Endodermal cell (in vitro differentiated cells): ENCODE measurements at regions not wholly inside any gene's neighbourhood (a gene's known extent, or its start where the extent isn't known, plus 50 kb on each side); places are given as distances from the start of the nearest gene placed in this dataset.

Experiments used
- DNase-seq: peaks from one replicate; pipeline ENCODE4 v3.0.0-alpha.2; 2017
- H3K27ac ChIP-seq: 2 replicates; pipeline ENCODE4 v1.5.1; 2013; ENCODE audit warnings: mild to moderate bottlenecking, low read depth, low read length, moderate library complexity
- H3K27me3 ChIP-seq: 2 replicates; pipeline ENCODE4 v1.6.1; 2013; ENCODE audit warnings: mild to moderate bottlenecking, low read length, moderate library complexity; ENCODE audit not compliant: insufficient read depth, control insufficient read depth, poor library complexity, severe bottlenecking
- H3K36me3 ChIP-seq: 2 replicates; pipeline ENCODE4 v1.7.0; 2013; ENCODE audit warnings: mild to moderate bottlenecking, low read length, moderate library complexity; ENCODE audit not compliant: control insufficient read depth, insufficient read depth
- H3K4me1 ChIP-seq: one replicate; pipeline ENCODE4 v1.7.0; 2013; ENCODE audit warnings: low read length; ENCODE audit not compliant: control insufficient read depth, insufficient read depth
- H3K4me3 ChIP-seq: 2 replicates; pipeline ENCODE4 v1.5.1; 2013; ENCODE audit warnings: mild to moderate bottlenecking, low read length, moderate library complexity
- H3K9ac ChIP-seq: 2 replicates; pipeline ENCODE4 v1.6.1; 2013; ENCODE audit warnings: mild to moderate bottlenecking, low read length, moderate library complexity; ENCODE audit not compliant: poor library complexity, severe bottlenecking; ENCODE audit errors: extremely low read depth
- H3K9me3 ChIP-seq: 2 replicates; pipeline ENCODE4 v1.6.1; 2013; ENCODE audit warnings: mild to moderate bottlenecking, low read length, moderate library complexity; ENCODE audit not compliant: control insufficient read depth
- H3K27ac Mint-ChIP-seq: 2 replicates; pipeline ENCODE4 v1.8.0; 2020; ENCODE audit warnings: mixed read lengths
- H3K27me3 Mint-ChIP-seq: 2 replicates; pipeline ENCODE4 v1.8.0; 2021; ENCODE audit warnings: mild to moderate bottlenecking, mixed read lengths; ENCODE audit not compliant: insufficient read depth
- H3K36me3 Mint-ChIP-seq: 2 replicates; pipeline ENCODE4 v1.8.0; 2020; ENCODE audit warnings: low read depth, mixed read lengths
- H3K4me1 Mint-ChIP-seq: 2 replicates; pipeline ENCODE4 v1.8.0; 2020; ENCODE audit warnings: mixed read lengths
- H3K4me3 Mint-ChIP-seq: 2 replicates; pipeline ENCODE4 v1.8.0; 2020; ENCODE audit warnings: mild to moderate bottlenecking, moderate library complexity, mixed read lengths
- H3K9me3 Mint-ChIP-seq: 2 replicates; pipeline ENCODE4 v1.8.0; 2020; ENCODE audit warnings: mild to moderate bottlenecking, mixed read lengths
- WGBS, 2 experiments: methylation state at CpG; one replicate each; pipeline versions ENCODE4 v1.1.5 to v1.1.7; 2013; ENCODE audit warnings: missing lambda C conversion rate in 2 of 2, mixed read lengths in 1 of 2; ENCODE audit not compliant: insufficient coverage in 1 of 2, insufficient read length in 1 of 2; 5-methylcytosine and 5-hydroxymethylcytosine counted together
- TF ChIP-seq, protein P1 (sequence below): fragments of 200-600 bp; sonication (generic); conservative IDR thresholded peaks from 2 replicates; pipeline ENCODE4 v1.5.0; 2021; ENCODE audit warnings: antibody characterized with exemption, mild to moderate bottlenecking

DNA sequence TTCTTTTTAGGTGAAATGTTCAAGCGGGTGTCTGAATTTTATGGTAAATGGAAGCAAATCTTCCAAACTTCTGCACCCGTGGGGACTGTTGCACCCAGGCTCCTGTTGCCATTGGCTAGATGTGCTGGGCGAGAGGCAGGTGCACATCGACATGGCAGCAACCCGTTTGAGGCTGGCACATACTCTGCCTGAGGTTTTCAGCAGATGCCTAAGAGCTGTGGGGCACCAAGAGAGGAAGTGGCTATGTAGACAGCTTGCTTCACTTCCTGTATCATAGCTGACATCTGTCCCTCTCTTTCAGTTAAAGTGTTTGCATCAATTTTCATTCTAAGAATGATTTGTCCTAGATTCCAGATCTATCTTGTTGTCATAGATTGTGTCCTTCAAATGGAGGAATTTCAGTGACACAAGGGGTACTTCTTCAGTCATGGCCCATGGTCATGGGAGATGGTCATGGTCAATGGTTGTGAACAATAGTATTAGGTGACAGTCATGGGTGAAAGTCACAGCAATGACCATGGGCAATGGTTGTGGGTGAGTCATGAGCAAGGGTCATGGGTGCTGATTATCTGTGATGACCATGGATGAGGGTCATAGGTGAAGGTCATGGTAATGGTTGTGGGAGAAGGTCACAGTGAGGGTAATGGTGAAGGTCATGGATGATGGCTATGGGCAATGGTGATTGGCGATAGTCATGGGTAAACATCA is 115.1 kb upstream of the IRX4 start:
- no peaks in the 10 kb centered on the region for H3K9me3 ChIP-seq
- H3K4me3 ChIP-seq = no peak overlapping the region
- no peaks in the 10 kb centered on the region for H3K4me1 ChIP-seq
- Mint-ChIP-seq H3K4me1 (no peaks in the 10 kb centered on the region), H3K9me3 (peaks cover 4% of the 10 kb centered on the region), H3K27me3 (peaks cover 13% of the 10 kb centered on the region), H3K4me3 (no peak overlapping the region), H3K36me3 (no peaks in the 10 kb centered on the region), H3K27ac (no peak overlapping the region)
- no peak overlapping the region for H3K27ac ChIP-seq
- WGBS, 2 experiments = 88 to 93% methylated on average over 5 to 6 of the region's 6 CpGs
- H3K36me3 ChIP-seq = no peaks in the 10 kb centered on the region
- H3K27me3 ChIP-seq = no peaks in the 10 kb centered on the region
- no peak for DNase-seq
- TF ChIP-seq, protein P1, sequence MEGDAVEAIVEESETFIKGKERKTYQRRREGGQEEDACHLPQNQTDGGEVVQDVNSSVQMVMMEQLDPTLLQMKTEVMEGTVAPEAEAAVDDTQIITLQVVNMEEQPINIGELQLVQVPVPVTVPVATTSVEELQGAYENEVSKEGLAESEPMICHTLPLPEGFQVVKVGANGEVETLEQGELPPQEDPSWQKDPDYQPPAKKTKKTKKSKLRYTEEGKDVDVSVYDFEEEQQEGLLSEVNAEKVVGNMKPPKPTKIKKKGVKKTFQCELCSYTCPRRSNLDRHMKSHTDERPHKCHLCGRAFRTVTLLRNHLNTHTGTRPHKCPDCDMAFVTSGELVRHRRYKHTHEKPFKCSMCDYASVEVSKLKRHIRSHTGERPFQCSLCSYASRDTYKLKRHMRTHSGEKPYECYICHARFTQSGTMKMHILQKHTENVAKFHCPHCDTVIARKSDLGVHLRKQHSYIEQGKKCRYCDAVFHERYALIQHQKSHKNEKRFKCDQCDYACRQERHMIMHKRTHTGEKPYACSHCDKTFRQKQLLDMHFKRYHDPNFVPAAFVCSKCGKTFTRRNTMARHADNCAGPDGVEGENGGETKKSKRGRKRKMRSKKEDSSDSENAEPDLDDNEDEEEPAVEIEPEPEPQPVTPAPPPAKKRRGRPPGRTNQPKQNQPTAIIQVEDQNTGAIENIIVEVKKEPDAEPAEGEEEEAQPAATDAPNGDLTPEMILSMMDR = no peak
- no peak overlapping the region for H3K9ac ChIP-seq

DNA sequence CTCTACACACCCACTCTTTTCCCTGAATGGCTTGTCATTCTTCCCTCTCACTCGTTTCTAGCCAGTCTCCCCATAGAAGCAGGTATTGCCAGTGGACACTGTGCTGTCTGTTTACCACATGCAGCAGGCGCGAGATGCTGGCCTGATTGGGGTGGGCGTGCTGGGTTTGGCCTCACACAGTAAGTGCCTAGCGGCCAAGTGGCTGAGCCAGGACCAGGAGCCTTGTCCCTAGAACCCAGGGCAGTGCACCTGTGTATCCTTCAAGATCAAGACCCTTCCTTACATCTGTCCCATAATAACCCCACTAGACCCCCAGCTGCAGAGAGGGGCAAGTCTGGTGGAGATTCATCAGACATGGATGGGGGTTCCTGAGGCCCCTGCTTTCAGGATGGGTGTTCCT is 112.8 kb upstream of the IRX4 start:
- Mint-ChIP-seq H3K4me3 (no peak overlapping the region), H3K9me3 (peaks cover 6% of the 10 kb centered on the region), H3K27ac (no peak overlapping the region), H3K4me1 (no peaks in the 10 kb centered on the region), H3K27me3 (peaks cover 3% of the 10 kb centered on the region), H3K36me3 (no peaks in the 10 kb centered on the region)
- TF ChIP-seq, protein P1 = no peak
- 87% methylated on average over 5 of the region's 5 CpGs; no CpG with 5 or more reads in 1 of the 2 experiments for WGBS, 2 experiments
- no peak for DNase-seq
- Histone ChIP-seq H3K4me1 (no peaks in the 10 kb centered on the region), H3K9me3 (no peaks in the 10 kb centered on the region), H3K4me3 (no peak overlapping the region), H3K36me3 (no peaks in the 10 kb centered on the region), H3K27me3 (no peaks in the 10 kb centered on the region), H3K27ac (no peak overlapping the region), H3K9ac (no peak overlapping the region)

DNA sequence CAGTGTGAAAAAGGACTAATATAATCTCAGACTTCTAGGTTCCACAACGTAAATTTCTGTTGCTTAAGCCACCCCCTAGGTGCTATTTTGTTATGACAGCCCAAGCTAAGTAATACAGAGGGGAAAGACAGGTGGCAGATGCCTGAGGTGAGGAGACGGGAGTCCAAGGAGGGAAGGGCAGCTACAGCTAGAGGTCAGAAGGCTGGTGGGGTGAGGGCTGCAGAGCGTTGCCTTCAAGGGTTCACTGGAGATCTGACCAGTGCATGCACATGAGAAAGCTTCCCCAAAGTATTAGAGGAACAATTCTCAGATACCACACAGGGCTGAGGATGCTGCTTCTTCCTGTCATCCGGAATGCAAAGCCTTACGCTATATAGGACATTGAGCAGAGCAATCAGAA is 104.7 kb upstream of the IRX4 start:
- Histone ChIP-seq H3K27ac (no peak overlapping the region), H3K4me1 (no peaks in the 10 kb centered on the region), H3K9ac (no peak overlapping the region), H3K27me3 (no peaks in the 10 kb centered on the region), H3K4me3 (no peak overlapping the region), H3K36me3 (no peaks in the 10 kb centered on the region), H3K9me3 (no peaks in the 10 kb centered on the region)
- Mint-ChIP-seq H3K4me3 (no peak overlapping the region), H3K27ac (no peak overlapping the region), H3K27me3 (no peaks in the 10 kb centered on the region), H3K4me1 (no peaks in the 10 kb centered on the region), H3K9me3 (no peaks in the 10 kb centered on the region), H3K36me3 (no peaks in the 10 kb centered on the region)
- TF ChIP-seq, protein P1 = no peak
- DNase-seq = no peak
- 86 to 89% methylated on average over 4 to 5 of the region's 5 CpGs for WGBS, 2 experiments
